Spinal cord (tissue), 9 donors: ENCODE measurements at regions not wholly inside any gene's neighbourhood (a gene's known extent, or its start where the extent isn't known, plus 50 kb on each side); places are given as distances from the start of the nearest gene placed in this dataset.

Experiments used
- DNase-seq, 6 donors: peaks; one replicate each; pipeline versions ENCODE4 v3.0.0 to v3.0.0-alpha.2; 2013 to 2015; ENCODE audit warnings: low spot score in 6 of 6, low read depth in 4 of 6
- H3K27ac ChIP-seq: one replicate; pipeline ENCODE4 v1.5.1; 2013; ENCODE audit warnings: low read depth, low read length, control low read depth
- H3K27me3 ChIP-seq: one replicate; pipeline ENCODE4 v1.6.1; 2013; ENCODE audit warnings: low read length; ENCODE audit not compliant: control insufficient read depth, insufficient read depth
- H3K36me3 ChIP-seq: one replicate; pipeline ENCODE4 v1.6.1; 2013; ENCODE audit warnings: low read length; ENCODE audit not compliant: control insufficient read depth, insufficient read depth
- H3K4me1 ChIP-seq: one replicate; pipeline ENCODE4 v1.6.1; 2013; ENCODE audit warnings: low read length; ENCODE audit not compliant: control insufficient read depth, insufficient read depth
- H3K4me3 ChIP-seq: one replicate; pipeline ENCODE4 v1.5.1; 2013; ENCODE audit warnings: low read depth, low read length, control low read depth
- H3K9me3 ChIP-seq: one replicate; pipeline ENCODE4 v1.6.1; 2013; ENCODE audit warnings: low read length; ENCODE audit not compliant: control insufficient read depth, insufficient read depth
- WGBS: methylation state at CpG from one replicate; pipeline ENCODE4 v1.1.5; 2013; ENCODE audit warnings: missing lambda C conversion rate; ENCODE audit not compliant: insufficient coverage; 5-methylcytosine and 5-hydroxymethylcytosine counted together
- donor health status: healthy.

GRCh38 chr6:99031957-99032356 lies 84.2 kb upstream of the FBXL4 start:
- DNase-seq = no peak
- 98% methylated on average over 4 of the region's 4 CpGs for WGBS
- Histone ChIP-seq H3K4me3 (no peak overlapping the region), H3K9me3 (no peaks in the 10 kb centered on the region), H3K36me3 (no peaks in the 10 kb centered on the region), H3K4me1 (no peaks in the 10 kb centered on the region), H3K27me3 (no peaks in the 10 kb centered on the region), H3K27ac (no peak overlapping the region)

- no peaks in the 10 kb centered on the region for H3K36me3 ChIP-seq
- H3K9me3 ChIP-seq = no peaks in the 10 kb centered on the region
- WGBS = 100% methylated on average over 1 of the region's 1 CpG
- no peak for DNase-seq
- H3K4me1 ChIP-seq = no peaks in the 10 kb centered on the region
- H3K27ac ChIP-seq = no peak overlapping the region
- H3K4me3 ChIP-seq = no peak overlapping the region
- H3K27me3 ChIP-seq = no peaks in the 10 kb centered on the region
Measured at GRCh38 chr6:99030915-99031314, 83.2 kb upstream of the FBXL4 start.

DNA sequence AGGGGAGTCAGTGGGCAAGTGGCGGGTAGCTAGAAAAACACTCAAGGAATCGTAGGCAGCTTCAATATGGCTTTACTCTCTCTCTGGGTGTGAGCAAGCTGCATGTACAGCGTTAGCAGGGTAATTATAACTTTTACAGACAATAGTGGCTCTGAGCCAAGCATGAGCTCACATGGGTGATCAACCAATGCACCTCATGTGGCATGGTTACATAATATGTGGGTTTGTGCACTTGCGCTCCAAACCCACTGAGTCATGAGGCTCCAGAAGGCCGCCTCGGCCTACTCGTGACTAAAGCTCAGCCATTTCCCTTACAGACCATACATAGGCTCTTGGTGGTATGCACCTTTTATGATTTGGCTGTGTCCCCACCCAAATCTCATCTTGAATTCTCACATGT lies 78.4 kb upstream of the FBXL4 start:
- peaks cover 2% of the 10 kb centered on the region for H3K9me3 ChIP-seq
- no peaks in the 10 kb centered on the region for H3K4me1 ChIP-seq
- peak in 1 of 6 donors; percentile 21 for DNase-seq
- H3K27ac ChIP-seq = no peak overlapping the region
- no peak overlapping the region for H3K4me3 ChIP-seq
- no peaks in the 10 kb centered on the region for H3K36me3 ChIP-seq
- 100% methylated on average over 3 of the region's 7 CpGs for WGBS
- no peaks in the 10 kb centered on the region for H3K27me3 ChIP-seq

DNA sequence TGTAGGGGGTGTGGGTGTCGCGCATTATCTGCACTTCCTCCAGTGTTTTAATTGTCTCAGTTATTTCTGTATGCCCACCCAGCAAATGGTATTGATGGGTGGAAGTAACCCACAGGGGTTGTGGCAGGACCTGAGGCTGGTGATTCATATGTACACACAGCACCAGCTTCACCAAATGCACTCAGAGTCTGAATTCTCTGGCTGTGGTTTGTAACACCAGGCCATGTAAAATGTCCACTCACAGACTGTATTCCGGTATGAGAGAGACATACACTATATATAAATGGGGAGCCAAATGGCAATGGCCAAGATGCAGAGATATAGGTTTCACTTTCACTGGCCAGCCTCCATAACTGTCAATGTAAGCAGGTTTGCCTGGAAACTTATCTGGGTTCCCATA lies 76.3 kb upstream of the FBXL4 start:
- H3K27me3 ChIP-seq = no peaks in the 10 kb centered on the region
- WGBS = 100% methylated on average over 1 of the region's 3 CpGs
- no peaks in the 10 kb centered on the region for H3K4me1 ChIP-seq
- no peak for DNase-seq
- peaks cover 2% of the 10 kb centered on the region for H3K9me3 ChIP-seq
- H3K4me3 ChIP-seq = no peak overlapping the region
- H3K36me3 ChIP-seq = no peaks in the 10 kb centered on the region
- no peak overlapping the region for H3K27ac ChIP-seq

DNA sequence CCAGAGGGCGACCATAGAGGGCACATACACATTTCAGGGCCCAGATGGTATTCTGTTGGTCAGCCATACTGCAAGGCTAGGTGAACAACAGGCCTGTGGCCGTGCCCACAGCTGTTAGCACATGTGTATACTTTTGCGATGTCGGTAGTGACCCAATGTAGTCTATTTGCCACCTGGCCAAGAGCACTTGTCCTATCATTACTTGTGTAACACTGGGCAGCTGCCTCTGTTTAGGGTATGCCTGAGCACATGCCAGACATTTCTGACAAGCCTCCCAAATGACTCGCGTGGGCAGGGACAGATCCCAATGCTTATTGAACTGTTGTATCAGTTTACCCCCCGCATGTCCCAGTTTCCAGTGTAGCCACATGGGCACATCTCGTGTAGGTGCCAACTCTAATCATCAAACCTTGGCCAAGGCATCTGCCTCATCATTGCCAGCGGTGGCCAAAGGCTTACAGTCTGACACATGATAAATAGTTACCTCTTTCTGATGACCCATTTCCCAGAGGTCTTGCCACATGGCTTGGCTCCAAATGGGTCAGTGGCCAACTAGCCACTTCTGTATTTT lies 74.4 kb upstream of the FBXL4 start:
- DNase-seq = no peak
- no peak overlapping the region for H3K27ac ChIP-seq
- WGBS = 93% methylated on average over 9 of the region's 9 CpGs
- H3K4me1 ChIP-seq = no peaks in the 10 kb centered on the region
- no peak overlapping the region for H3K4me3 ChIP-seq
- H3K36me3 ChIP-seq = no peaks in the 10 kb centered on the region
- H3K27me3 ChIP-seq = no peaks in the 10 kb centered on the region
- H3K9me3 ChIP-seq = peaks cover 2% of the 10 kb centered on the region

DNA sequence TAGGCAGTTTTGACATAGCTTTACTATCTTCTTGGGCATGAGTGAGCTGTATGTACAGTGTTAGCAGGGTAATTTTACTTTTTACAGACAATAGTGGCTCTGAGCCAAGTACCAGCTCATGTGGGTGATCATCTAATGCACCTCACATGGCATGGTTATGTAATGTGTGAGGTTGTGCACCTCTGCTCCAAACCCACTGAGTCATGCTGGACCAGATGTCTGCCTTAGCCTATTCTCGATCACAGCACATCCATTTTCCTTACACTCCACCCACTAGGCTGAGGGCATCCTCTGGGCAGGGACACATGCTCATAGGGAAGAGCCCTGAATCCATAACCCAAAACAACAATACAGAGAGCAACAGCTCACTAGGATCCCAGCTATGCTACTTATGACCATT lies 71.6 kb upstream of the FBXL4 start:
- no peaks in the 10 kb centered on the region for H3K9me3 ChIP-seq
- no peaks in the 10 kb centered on the region for H3K36me3 ChIP-seq
- H3K27me3 ChIP-seq = no peaks in the 10 kb centered on the region
- H3K4me1 ChIP-seq = no peaks in the 10 kb centered on the region
- no peak overlapping the region for H3K4me3 ChIP-seq
- no peak overlapping the region for H3K27ac ChIP-seq
- WGBS = no CpG with 5 or more reads among the region's 1 CpG
- no peak for DNase-seq

DNA sequence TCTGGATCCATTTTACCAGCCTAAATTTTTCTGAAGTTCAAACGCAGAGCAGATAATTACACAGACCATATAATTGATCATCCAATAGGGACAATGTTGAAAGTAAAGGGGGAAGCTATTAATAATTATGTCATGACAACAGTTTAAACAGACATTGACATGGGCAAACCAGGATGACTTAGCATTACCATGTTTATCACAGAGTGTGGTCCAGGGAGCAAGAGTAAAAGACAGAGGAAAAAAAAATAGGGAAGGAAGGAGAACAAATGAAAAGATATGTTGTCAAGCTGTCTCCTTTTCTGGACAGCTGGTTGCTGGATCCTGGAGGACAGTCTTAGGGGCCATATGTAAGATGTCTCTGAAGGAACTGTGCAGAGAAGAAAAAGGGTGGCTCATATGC lies 69.4 kb upstream of the FBXL4 start:
- peak in 1 of 6 donors; percentile 6 for DNase-seq
- Histone ChIP-seq H3K9me3 (no peaks in the 10 kb centered on the region), H3K4me1 (no peaks in the 10 kb centered on the region), H3K27me3 (no peaks in the 10 kb centered on the region), H3K27ac (no peak overlapping the region), H3K36me3 (no peaks in the 10 kb centered on the region), H3K4me3 (no peak overlapping the region)
- WGBS = no CpG with 5 or more reads among the region's 1 CpG

DNA sequence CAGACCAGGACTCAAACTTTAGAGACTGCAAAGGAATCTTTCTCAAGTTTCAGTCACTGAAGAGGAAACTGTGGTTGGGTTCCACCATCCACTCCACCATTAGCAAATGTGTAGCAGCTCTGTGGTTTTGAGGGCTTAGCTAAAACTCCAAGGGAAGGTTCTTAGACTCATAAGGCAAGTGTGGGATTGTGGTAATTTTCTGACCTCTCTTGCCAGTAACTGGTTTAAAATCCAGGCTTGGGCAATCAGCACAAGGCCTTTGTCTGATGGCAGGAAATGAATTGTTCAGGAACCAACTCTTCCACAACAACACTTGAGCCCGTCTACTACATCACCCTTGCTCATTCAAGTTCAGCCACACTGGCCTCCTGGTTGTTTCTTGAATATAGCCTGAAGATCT lies 68.6 kb upstream of the FBXL4 start:
- no peak overlapping the region for H3K4me3 ChIP-seq
- 86% methylated on average over 1 of the region's 1 CpG for WGBS
- no peaks in the 10 kb centered on the region for H3K4me1 ChIP-seq
- no peaks in the 10 kb centered on the region for H3K36me3 ChIP-seq
- H3K27ac ChIP-seq = no peak overlapping the region
- H3K27me3 ChIP-seq = no peaks in the 10 kb centered on the region
- DNase-seq = no peak
- no peaks in the 10 kb centered on the region for H3K9me3 ChIP-seq

DNA sequence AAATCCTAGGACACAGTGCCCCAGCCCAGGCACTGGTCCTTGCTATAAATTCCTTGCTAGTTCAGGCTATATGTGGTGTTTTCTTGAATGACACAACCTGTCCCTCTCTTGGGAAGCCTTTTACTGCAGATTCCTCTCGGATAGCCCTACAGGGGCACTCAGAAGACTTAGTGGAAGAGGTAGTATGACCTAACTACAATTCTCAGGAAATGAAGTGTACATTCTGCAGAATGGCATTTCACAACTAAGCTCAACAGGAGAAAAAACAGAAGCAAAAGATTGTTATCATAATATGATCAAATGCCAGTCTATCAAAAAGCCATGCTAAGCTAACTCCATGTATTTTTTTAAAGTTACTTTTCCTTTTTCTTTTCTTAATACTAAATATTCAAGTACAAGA lies 66.3 kb upstream of the FBXL4 start:
- no peak for DNase-seq
- no peaks in the 10 kb centered on the region for H3K4me1 ChIP-seq
- WGBS = no CpG with 5 or more reads among the region's 1 CpG

DNA sequence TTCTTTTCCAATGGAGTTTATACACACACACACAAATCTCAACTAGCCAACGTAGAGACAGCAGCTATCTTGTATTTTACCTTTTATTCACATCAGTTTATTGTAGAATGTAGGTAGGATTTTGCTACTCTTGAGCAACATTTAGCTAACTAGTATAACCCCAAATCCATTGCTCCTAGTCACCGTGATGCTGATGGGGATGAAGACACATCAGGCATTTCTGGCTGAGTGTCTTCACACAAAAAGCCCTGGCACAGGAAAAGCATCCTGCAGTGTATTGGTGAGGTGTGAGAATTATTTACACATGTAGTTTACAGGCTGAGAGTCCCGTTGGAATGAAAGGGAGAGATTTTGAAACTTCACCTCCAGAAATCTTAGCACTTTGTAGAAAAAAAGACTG lies 65.9 kb upstream of the FBXL4 start:
- Histone ChIP-seq H3K4me1 (no peaks in the 10 kb centered on the region), H3K9me3 (no peaks in the 10 kb centered on the region), H3K4me3 (no peak overlapping the region), H3K27me3 (no peaks in the 10 kb centered on the region), H3K36me3 (no peaks in the 10 kb centered on the region), H3K27ac (no peak overlapping the region)
- no peak for DNase-seq
- WGBS = no CpG with 5 or more reads among the region's 3 CpGs

More for the DNA sequence above, 66.3 kb upstream of the FBXL4 start:
- H3K27me3 ChIP-seq = no peaks in the 10 kb centered on the region
- H3K9me3 ChIP-seq = no peaks in the 10 kb centered on the region
- H3K27ac ChIP-seq = no peak overlapping the region
- no peaks in the 10 kb centered on the region for H3K36me3 ChIP-seq
- H3K4me3 ChIP-seq = no peak overlapping the region
